Erythroblast (primary cell): ENCODE measurements at regions not wholly inside any gene's neighbourhood (a gene's known extent, or its start where the extent isn't known, plus 50 kb on each side); places are given as distances from the start of the nearest gene placed in this dataset.

Experiments
- GATA1 ChIP-seq: IDR thresholded peaks from 2 replicates; pipeline ENCODE4 v1.6.1; 2011; ENCODE audit warnings: low read depth, mild to moderate bottlenecking, control low read depth, low read length, moderate library complexity
- POLR2A ChIP-seq: IDR thresholded peaks from 2 replicates; pipeline ENCODE4 v1.6.1; 2011; ENCODE audit warnings: mild to moderate bottlenecking, low read length

DNA sequence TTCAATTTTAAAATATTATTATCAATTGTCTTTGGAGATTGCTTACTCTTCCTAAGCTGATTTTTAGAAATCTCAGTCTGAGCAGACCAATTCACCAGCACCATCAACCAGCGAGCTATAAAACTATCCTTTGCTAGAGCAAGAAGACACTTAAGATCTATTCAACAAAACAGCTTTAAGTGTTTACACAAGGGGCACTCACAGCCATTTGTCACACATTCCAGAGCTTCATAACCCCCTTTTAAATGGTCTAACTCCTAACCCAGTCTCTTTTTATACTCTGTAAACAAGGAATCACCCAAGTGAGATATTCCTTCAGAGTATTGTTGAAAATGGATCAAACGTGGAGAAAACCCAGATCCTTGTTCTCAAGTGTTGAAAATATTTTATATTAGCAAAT lies 1294.1 kb upstream of the CHAC2 start:
- no peak for TF ChIP-seq POLR2A
- no peak for TF ChIP-seq GATA1
